GM21717 (cell line): ENCODE measurements at regions not wholly inside any gene's neighbourhood (a gene's known extent, or its start where the extent isn't known, plus 50 kb on each side); places are given as distances from the start of the nearest gene placed in this dataset.
A peak's percentile ranks its signal among the peaks of the same experiment; 100 is the strongest.

Source experiments
- ATAC-seq: cut with Tn5 transposase; IDR thresholded peaks from one replicate; pipeline ENCODE4 v1.9.1; 2021; ENCODE audit warnings: mild to moderate bottlenecking, moderate library complexity; ENCODE audit not compliant: unreplicated experiment

DNA sequence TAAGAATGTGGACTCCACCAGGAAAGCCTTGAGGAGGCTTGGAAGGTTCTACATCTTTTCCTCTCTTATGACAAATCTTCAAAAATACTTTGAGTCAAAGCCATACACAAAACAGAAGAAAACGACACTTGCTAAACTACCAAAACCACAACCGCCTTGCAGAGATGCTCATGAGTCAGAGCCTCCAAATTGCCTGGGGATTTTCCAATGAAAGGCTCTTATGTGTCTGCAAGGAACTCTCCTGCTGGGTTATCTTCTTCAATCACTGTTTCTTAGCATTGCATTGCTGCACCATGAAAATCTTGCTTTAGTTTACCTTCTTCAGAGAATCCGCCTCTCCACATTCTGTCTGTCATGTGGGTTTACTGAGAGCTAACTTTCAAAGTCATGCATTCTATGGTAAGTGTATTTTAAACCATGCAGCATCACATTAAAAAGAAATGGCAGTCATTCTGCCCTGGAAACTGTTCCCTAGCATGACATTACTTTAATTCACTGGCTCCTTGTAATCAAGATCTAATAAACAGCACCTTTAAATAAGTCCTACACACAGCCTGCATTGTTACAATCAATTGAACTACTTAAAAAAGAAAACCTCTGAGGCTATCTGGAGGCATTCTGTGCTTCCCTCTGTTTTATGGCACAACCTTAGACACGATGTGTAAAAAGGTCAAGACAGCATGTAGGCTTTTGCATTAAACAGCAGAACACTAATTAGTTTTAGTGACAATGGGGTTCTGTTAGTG lies 210.0 kb upstream of the FOXD3 start:
- peak; percentile 76 for ATAC-seq

DNA sequence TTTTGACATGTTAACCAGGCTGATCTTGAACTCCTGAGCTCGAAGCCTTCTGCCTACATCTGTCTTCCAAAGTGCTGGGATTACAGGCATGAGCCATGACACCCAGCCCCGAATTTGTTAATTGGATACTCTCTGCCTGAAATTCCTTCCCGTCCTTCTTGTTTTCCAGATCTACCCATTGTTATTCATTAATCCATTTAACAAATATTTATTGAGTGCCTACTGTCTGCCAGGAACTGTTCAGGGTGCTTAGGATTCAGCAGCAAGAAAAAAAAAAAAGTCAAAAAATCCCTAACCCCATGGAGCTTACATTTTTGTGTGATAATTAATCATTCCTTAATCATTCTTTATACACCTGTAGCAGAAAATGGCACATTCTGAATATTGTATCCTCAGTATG lies 206.8 kb upstream of the FOXD3 start:
- ATAC-seq = no peak

DNA sequence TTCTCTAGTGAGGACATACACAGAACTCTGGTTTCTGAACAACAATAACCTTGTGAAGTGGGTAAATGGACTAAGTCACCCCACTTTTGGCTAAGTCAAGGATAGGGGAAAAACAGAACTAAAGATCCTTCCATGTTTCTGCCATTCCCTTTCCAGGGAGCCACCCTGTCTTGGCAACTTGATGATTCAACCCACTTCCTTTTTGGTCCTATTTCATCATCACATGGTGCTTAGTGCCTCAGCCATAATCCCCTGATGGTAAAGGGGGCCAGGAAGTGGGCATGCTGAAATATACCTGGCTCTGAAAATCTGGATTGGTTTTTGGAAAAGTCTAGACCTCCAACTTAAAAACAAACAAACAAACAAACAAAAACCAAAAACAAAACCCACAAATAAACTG lies 206.4 kb upstream of the FOXD3 start:
- no peak for ATAC-seq

DNA sequence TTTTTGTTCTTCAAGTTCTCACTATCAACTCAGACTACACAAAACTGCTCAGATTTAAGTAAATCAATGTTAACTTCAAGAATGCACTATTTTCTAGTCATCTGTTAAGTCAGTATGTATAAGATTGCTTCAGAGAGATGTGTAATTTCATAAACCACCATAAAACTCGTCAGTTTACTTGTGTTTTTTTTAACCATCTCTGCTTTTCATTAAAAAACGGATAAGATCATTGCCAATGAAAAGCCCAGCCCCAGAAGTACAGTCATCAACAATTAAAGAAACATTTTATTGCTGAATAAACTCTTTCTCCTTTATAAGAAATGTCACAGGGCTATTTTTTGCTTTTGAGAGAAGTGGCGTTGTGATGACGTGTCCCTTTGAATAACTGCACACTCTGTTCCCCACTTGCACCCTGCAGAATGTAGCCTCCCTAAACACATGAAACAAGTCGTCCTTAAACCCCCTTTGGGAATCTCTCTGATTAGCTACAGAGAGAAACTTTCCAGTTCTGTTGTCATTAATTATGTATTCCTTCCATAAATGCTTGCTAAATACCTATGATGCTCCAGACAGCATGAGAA lies 202.7 kb upstream of the FOXD3 start:
- no peak for ATAC-seq

DNA sequence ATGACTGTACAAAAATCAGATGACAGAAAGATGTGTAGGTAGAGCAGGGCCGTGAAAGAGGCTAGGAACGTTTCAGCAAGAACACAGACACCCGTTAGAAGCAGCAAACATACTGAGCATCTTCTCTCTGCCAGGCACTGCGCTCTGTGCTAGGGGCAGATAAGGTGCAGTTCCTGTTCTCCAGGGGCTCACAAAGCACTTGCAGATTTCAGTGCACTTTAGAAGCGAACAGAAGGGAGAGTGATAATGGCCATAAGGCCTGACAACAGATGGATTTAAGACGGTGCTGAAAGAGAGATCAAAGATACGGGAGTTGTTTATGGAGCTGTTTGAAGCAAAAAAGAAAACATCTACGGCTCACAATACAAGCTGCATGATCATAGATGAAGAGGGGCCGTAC lies 200.3 kb upstream of the FOXD3 start:
- ATAC-seq = no peak

DNA sequence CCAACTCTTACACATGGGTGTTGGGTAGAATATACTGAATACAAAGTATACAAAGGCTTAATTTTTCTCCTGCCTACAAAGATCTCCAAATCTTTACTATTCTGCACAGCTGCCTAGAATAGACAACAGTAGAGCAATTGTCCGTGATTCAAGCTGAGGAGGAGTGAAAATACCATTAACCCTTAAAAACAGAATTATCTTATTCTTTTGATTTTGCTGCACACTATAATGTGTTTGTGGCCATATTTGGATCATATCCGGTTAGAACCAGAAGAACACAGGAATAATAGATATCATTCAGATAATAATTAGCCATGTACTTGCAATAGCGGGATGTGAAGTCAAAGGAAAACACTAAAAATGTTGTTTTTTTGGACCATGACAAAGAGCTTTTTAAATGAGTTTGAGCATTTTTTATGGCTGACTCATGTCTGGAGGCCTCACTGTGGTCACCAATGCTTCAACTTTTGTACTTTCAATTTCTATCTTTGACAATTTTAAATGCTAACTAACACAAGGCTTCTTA lies 197.6 kb upstream of the FOXD3 start:
- ATAC-seq = peak; percentile 83

DNA sequence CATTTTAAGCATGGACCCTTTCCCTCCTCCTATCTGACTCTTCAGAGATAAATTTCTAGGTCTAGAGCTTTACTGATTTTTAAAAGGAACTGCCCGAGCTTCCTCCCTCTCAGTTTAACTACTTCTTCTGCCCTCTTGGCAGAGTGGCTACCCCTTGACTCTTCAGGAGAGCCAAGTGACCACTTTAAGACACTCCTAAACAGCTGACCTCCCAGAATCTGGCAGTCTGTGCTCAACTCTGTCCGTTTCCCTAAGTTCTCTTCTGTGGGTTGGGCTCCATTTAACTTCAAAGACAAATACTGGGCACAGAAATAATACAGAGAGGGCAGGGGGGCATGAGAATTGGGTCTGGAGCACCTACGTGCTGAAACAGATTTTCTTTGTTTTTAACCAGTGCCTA lies 196.3 kb upstream of the FOXD3 start:
- ATAC-seq = no peak

DNA sequence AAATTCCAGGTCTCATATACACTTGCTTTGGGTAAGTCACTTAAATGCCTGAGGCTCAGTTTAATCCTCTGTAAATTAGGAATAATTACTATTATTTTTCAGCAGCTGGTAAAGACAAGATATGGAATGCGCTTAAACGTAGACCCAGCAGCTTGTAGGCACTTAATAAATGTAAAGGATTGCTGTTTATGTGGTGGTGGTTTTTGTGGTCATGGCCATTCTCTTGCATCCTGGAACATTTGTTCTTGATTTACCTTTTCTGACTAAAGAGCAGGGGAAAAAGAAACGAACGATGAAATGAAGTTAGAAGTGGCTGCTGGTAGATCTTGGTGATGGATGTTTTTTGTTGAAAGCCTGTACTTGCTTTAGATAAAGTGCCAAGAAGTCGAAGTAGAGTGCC lies 195.0 kb upstream of the FOXD3 start:
- ATAC-seq = no peak

DNA sequence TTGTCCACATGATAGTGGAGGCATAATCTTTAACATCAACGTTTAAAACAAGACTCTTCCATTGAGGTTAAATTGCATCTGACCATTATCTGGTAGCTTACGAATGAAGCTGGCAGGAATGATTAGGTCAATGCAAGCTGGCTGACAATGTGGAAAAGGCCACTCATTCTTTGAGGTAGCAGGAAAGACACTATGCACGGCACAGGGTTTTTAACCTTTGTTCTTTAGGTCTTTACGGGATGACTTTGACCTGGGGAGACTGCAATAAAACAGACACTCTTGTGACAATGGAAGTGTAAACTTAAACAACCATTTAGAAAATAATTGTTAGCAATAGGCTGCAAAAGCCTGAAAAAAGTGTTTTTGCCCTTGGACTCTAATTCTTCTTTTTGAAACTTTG lies 193.8 kb upstream of the FOXD3 start:
- no peak for ATAC-seq

DNA sequence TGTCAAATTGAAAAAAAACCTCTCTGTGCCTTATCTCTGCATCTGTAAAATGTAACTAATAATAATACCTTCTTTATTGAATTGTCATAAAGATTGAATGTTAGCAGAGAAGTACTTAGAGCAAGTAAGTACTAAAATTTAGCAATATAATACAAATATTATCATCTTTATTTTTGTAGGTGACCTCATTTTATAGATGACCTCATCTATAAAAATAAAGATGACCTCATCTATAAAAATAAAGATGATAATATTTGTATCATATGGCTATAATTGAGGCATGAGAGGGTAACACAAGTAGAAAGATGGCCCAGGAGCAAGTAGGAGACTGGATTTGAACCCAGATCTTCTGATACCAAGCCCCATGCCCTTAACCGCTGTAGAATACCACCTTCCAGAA lies 193.2 kb upstream of the FOXD3 start:
- ATAC-seq = no peak

DNA sequence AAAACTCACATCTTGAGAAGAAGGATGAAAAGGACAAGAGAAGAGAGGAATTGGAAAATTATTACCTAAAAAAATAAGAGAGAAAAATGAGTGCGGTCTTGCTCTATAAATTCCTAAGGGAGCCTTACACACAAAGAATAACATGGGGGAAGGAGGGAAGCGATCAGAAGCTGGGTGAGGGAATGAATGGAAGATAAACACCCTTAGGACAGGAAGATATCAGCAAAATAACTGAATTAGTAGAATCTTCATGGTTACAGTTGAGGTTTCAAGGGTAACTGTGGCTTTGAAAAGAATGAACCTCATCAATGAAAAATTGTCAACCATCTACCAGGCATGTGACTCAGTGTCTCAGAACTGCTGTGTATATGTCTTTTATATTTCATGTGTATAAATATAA lies 192.5 kb upstream of the FOXD3 start:
- ATAC-seq = no peak

DNA sequence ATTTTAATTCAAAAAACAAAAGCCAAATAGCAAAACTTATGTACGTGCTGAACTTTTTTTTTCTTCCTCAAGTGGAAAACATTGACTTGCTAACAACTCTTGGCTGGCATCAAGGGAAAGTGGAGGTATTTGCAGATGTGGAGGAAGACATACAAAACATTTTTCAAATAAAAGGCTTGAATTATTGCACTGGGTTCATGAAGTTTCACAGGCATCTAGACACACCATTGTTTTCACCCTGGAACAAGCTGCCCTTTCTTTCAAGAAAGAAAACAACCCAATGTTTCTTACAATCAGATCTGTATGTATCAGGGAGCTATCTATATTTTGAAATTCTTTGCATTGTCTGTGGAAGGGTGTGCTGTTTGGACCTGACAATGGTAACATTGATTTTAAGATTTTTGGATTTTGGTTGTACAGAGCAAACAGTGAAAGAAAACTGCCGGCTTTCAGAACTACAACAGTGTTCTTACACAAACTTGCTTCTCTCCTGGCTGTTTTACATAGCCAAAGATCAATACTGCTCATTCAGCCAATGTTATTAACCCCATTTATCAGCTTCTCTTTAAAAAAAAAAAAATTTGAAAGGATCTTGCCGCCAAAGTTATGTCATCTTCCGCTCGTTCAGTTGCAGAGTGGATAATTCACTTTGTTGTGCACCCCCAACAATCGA lies 187.7 kb upstream of the FOXD3 start:
- no peak for ATAC-seq

DNA sequence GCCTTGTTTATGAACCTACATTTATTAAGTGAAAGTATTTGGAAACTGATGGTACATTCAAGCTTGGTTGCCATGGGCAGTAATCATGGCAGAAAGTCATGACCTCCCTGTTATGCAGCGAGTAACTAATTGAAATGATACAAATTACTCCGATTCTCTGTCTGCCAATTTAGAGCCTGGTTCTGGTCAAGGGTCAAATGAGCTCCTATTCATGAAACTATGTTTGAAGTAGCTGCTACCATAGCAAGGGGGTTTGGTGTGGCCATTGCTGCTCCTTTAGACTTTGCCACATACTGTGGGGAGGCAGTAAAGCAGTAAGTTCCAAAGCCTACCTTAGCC lies 187.2 kb upstream of the FOXD3 start:
- no peak for ATAC-seq

DNA sequence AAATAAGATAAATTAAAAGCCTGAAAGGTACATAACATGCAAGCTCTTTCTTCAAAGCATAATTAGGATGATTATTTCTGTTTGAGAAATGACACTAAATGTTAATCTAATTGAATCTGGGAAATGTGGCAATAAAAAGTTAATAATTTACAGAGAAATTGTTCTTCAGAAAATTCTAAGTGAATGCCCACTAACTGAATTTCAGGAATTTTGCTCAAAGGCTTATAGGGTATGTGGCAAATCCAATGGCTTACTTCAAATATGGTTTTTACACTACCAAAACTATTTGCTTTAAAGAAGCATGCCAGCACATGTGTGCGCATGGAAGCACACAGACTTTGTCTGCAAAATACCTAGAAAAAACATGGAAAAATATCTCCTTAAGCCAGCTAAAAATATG lies 186.6 kb upstream of the FOXD3 start:
- no peak for ATAC-seq

DNA sequence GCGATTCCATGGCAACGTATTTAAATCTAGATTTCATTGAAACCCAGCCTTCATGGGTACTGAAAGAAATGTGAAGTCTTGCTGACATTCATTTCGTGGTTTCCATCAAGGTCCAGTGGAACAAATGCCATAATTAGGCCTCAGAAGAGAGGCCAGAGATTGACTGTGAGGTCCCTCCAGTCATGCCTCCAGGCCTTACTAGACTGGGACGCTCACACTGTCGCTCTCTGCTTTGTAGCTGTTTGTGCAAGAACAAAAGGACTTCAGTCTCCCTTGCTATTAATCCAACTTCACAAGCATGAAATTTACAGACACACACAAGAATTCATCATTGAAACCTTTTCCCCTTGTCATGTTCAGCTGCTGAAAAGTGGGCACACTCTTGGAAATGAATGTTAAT lies 180.4 kb upstream of the FOXD3 start:
- no peak for ATAC-seq

DNA sequence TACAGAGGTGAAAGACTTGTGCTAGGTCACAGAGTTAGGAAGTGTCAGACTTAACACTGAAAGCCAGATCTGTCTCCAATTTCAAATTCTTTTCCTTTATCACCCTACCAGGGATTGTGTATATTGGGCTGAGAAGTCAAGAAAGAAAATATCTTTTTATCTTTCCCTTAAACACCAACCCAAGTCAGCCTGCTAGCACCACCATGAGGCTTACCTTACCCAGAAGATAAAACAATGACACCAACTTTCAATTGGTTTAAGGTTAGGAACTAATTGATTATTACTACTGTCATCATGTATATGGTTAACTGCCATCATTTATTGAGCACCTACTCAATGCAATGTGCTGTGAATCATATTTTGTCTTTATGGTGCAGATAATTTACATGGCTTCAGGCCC lies 178.9 kb upstream of the FOXD3 start:
- no peak for ATAC-seq

DNA sequence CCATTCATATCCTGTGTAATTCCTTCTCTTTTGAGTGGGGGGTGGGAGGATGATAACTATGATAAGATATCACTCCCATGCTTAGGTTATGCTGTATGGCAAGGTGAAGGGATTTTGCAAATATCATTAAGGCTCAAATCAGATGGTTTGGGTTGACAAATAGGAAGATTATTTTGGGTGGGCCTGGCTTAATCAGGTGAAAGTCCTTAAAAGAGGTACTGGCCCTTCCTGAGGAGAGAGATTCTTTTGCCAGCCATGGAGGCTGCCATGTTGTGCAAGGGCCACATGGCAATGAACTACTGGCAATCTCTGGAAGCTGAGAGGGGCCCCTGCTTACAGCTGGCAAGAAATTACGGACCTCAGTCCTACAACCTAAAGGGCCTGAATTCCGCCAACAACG lies 174.6 kb upstream of the FOXD3 start:
- ATAC-seq = no peak

DNA sequence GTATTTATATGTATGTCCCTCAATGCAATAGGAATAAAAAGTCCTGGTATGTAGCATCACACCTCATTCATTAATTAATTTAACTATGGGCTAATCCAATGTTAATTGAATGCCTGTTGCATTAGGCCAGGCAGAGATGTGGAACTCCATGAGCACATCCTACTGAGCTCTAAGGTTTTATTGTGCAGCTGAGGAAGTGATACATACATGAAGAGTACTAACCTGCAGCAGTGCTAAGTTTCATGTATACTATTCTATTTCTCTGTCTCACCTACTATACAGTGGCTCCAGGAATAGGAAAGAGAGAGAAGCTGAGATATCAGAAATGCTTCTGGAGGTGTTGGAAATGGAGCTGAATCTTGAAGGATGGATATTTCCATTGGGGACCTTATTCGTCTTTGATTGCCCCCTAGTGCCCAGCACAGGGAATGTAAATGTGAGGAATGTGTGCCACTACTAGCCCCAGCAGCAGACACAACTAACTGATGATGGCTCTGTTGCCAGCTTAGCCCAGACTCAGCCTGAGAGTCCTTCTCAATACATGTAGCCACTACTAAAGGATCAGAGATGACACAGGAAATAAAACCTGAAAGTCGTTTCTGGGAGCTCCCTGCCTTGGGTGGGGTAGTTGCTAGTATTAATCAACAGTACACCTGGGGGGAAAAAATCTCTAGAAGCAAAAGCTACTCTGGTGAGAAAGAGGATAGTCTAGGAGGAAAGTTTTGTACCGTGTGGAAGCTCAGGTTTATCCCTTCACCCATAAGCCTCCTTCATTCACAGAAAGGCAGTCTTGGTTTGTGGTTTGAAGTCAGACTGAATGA lies 173.3 kb upstream of the FOXD3 start:
- ATAC-seq = no peak

DNA sequence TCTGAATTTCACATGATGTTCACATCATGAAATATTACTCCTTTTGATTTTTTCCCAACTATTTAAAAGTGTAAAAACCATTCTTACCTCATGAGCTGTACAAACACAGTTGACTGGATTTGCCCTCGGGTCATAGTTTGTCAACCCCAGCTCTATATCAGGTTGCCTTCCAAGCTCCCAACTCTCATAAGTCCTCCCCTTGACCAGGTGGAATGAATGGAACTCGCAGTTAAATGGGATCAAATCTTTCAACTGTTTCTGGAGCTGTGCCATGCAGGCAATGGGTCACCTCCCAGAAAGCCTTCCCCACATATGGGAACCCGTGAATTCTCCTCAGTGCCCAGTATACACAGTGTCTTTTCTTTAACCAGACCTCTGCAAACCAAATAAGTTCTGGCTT lies 169.8 kb upstream of the FOXD3 start:
- no peak for ATAC-seq

DNA sequence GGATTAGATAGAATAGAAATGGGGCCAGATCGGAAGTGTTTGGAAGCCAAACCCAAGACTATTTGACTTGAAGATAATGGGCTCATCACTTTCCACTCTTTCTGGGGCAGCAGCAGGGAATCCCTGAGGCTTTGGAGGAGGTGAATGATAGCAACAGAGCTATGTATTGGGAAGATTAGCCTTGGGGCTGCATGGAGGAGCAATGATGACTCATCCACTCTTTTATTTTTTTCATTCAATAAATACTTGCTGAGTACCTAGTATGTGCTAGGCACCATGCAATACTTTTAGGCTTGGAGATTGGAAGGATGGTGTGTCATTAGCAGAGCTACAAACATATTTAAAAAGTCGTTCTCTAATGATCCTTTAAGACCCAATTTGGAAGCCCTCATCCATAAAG lies 166.9 kb upstream of the FOXD3 start:
- no peak for ATAC-seq

DNA sequence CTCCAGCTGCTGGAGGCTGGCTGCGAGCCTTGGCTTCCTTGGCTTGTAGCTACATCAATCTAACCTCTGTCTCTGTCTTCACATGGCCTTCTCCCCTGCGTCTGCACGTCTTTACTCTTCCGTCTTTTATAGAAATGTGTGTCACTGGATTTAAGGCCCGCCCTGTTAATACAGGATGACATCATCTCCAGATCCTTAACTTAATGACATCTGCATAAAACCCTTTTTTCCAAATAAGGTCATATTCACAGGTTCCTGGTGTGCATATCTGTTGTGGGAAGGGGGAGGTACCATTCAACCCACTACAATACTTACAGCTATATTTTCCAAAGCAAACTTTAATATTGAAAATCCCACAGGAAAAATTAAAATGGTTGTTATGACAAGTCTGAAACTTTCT lies 165.3 kb upstream of the FOXD3 start:
- no peak for ATAC-seq

DNA sequence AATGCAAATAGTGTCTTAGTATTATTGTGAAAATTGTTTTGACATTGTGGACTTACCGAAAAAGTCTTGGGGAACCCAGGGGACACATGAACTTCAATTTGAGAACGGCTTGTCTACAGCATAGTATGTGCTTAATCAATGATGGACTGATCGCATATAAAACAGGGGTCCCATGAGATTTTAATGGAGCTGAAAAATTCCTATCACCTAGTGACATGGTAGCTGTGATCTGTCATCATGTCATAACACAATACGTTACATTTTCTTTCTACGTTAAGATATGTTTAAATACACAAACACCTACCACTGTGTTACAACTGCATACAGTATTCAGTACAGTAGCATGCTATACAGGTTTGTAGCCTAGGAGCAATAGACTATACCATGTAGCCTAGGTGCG lies 153.3 kb upstream of the FOXD3 start:
- no peak for ATAC-seq
